ENCODE measurements at regions not wholly inside any gene's neighbourhood (a gene's known extent, or its start where the extent isn't known, plus 50 kb on each side); places are given as distances from the start of the nearest gene placed in this dataset.

DNA sequence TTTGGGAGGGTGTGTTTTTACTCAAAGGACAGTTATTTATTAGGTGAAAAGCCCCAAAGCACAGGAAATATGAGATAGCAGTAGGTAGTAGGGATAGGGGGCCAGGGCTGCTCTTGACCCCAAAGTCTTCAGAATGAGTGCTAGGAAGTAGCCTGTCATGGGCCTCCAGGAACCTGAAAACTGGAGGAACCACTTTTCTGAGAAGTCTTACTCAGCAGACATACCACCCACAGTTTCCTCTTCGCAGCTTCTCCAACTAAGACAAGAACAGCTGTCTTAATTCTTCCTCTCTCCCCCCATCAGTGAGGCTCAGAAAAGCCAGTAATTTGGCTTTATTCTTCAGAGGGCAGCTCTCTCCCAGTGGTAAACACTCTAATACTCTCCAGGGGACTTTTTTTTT is 84.0 kb upstream of the CTSC start (continued):
- TF ChIP-seq PURB (CRISPR knock-in tag; IDR thresholded peaks at IDR 0.05; ENCODE audit: low read depth) = no peak
- TF ChIP-seq ZNF165 (CRISPR knock-in tag; IDR thresholded peaks at IDR 0.05; ENCODE audit: borderline replicate concordance) = no peak
- no peak for TF ChIP-seq SRSF1 (IDR thresholded peaks at IDR 0.05; ENCODE audit: low read depth, low read length)
- TF ChIP-seq, protein P1, sequence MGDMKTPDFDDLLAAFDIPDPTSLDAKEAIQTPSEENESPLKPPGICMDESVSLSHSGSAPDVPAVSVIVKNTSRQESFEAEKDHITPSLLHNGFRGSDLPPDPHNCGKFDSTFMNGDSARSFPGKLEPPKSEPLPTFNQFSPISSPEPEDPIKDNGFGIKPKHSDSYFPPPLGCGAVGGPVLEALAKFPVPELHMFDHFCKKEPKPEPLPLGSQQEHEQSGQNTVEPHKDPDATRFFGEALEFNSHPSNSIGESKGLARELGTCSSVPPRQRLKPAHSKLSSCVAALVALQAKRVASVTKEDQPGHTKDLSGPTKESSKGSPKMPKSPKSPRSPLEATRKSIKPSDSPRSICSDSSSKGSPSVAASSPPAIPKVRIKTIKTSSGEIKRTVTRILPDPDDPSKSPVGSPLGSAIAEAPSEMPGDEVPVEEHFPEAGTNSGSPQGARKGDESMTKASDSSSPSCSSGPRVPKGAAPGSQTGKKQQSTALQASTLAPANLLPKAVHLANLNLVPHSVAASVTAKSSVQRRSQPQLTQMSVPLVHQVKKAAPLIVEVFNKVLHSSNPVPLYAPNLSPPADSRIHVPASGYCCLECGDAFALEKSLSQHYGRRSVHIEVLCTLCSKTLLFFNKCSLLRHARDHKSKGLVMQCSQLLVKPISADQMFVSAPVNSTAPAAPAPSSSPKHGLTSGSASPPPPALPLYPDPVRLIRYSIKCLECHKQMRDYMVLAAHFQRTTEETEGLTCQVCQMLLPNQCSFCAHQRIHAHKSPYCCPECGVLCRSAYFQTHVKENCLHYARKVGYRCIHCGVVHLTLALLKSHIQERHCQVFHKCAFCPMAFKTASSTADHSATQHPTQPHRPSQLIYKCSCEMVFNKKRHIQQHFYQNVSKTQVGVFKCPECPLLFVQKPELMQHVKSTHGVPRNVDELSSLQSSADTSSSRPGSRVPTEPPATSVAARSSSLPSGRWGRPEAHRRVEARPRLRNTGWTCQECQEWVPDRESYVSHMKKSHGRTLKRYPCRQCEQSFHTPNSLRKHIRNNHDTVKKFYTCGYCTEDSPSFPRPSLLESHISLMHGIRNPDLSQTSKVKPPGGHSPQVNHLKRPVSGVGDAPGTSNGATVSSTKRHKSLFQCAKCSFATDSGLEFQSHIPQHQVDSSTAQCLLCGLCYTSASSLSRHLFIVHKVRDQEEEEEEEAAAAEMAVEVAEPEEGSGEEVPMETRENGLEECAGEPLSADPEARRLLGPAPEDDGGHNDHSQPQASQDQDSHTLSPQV (IDR thresholded peaks at IDR 0.05) = peak; percentile 72; the same call in 1 of the 2 replicates
- no peak for TF ChIP-seq E2F3 (CRISPR knock-in tag; IDR thresholded peaks at IDR 0.05)
- TF ChIP-seq BRF1 (IDR thresholded peaks at IDR 0.05; ENCODE audit: borderline replicate concordance, extremely low read depth, insufficient read length) = no peak
- TF ChIP-seq ZNF282 (CRISPR knock-in tag; IDR thresholded peaks at IDR 0.05) = no peak
- TF ChIP-seq SMARCE1 (IDR thresholded peaks at IDR 0.05) = peak; percentile 54; the same call in 1 of the 2 replicates
- no peak for TF ChIP-seq ZNF586 (CRISPR knock-in tag; conservative IDR thresholded peaks at IDR 0.05)
- TF ChIP-seq EGR1 (conservative IDR thresholded peaks at IDR 0.05) = peak; percentile 84
- peak; percentile 50; the same call in 1 of the 2 replicates for TF ChIP-seq ARID1B (IDR thresholded peaks at IDR 0.05)
- peak; percentile 69 for TF ChIP-seq DACH1 (IDR thresholded peaks at IDR 0.05; ENCODE audit: partially characterized antibody)
- TF ChIP-seq SIN3B (IDR thresholded peaks at IDR 0.05; ENCODE audit: low read depth) = no peak
- TF ChIP-seq RFX7 (CRISPR knock-in tag; IDR thresholded peaks at IDR 0.05) = no peak
- TF ChIP-seq FUS (optimal IDR thresholded peaks at IDR 0.05; ENCODE audit: low read depth, low read length) = no peak
- TF ChIP-seq SIX5 (IDR thresholded peaks at IDR 0.05; ENCODE audit: borderline replicate concordance in 1 of 2, insufficient read depth in 1 of 2, low read depth in 1 of 2, low read length in 2 of 2) = no peak
- no peak for TF ChIP-seq BRD9 (IDR thresholded peaks at IDR 0.05; ENCODE audit: low read depth, partially characterized antibody)
- TF ChIP-seq, protein P2, sequence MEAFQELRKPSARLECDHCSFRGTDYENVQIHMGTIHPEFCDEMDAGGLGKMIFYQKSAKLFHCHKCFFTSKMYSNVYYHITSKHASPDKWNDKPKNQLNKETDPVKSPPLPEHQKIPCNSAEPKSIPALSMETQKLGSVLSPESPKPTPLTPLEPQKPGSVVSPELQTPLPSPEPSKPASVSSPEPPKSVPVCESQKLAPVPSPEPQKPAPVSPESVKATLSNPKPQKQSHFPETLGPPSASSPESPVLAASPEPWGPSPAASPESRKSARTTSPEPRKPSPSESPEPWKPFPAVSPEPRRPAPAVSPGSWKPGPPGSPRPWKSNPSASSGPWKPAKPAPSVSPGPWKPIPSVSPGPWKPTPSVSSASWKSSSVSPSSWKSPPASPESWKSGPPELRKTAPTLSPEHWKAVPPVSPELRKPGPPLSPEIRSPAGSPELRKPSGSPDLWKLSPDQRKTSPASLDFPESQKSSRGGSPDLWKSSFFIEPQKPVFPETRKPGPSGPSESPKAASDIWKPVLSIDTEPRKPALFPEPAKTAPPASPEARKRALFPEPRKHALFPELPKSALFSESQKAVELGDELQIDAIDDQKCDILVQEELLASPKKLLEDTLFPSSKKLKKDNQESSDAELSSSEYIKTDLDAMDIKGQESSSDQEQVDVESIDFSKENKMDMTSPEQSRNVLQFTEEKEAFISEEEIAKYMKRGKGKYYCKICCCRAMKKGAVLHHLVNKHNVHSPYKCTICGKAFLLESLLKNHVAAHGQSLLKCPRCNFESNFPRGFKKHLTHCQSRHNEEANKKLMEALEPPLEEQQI (IDR thresholded peaks at IDR 0.05) = 0 out of 2 replicates have a peak, but pooled peaks have one; percentile 36
- TF ChIP-seq ELF1 (tag; IDR thresholded peaks at IDR 0.05) = no peak
- 0 out of 2 replicates have a peak, but pooled peaks have one; percentile 45 for TF ChIP-seq DPF2 (IDR thresholded peaks at IDR 0.05)
- TF ChIP-seq SMARCB1 (IDR thresholded peaks at IDR 0.05; ENCODE audit: insufficient read length, low read depth) = no peak
- TF ChIP-seq, protein P3, sequence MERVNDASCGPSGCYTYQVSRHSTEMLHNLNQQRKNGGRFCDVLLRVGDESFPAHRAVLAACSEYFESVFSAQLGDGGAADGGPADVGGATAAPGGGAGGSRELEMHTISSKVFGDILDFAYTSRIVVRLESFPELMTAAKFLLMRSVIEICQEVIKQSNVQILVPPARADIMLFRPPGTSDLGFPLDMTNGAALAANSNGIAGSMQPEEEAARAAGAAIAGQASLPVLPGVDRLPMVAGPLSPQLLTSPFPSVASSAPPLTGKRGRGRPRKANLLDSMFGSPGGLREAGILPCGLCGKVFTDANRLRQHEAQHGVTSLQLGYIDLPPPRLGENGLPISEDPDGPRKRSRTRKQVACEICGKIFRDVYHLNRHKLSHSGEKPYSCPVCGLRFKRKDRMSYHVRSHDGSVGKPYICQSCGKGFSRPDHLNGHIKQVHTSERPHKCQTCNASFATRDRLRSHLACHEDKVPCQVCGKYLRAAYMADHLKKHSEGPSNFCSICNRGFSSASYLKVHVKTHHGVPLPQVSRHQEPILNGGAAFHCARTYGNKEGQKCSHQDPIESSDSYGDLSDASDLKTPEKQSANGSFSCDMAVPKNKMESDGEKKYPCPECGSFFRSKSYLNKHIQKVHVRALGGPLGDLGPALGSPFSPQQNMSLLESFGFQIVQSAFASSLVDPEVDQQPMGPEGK (CRISPR knock-in tag; IDR thresholded peaks at IDR 0.05; ENCODE audit: borderline replicate concordance) = no peak
- TF ChIP-seq C11orf30 (IDR thresholded peaks at IDR 0.05; ENCODE audit: low read depth) = peak; percentile 64
- 0 out of 2 replicates have a peak, but pooled peaks have one; percentile 14 for TF ChIP-seq SOX6 (IDR thresholded peaks at IDR 0.05)
